Amniotic stem cell (primary cell): ENCODE measurements at regions not wholly inside any gene's neighbourhood (a gene's known extent, or its start where the extent isn't known, plus 50 kb on each side); places are given as distances from the start of the nearest gene placed in this dataset.
"Not testable (repeated sequence)": the region's sequence is repeated elsewhere in the genome, so short reads cannot be mapped to it uniquely, and the experiment has no call there.

Source experiments
- DNase-seq: peaks from one replicate; lab custom pipeline; 2025; lab: John Stamatoyannopoulos, UW

- no peak for DNase-seq
These were observed 179.3 kb downstream of the HDGFL1 start for GRCh38 chr6:22748681-22749080.

GRCh38 chr6:22749696-22750095, 180.3 kb downstream of the HDGFL1 start:
- no peak for DNase-seq

GRCh38 chr6:22751223-22751622, 181.9 kb downstream of the HDGFL1 start:
- no peak for DNase-seq

GRCh38 chr6:22752522-22752921, 183.2 kb downstream of the HDGFL1 start:
- DNase-seq = no peak

GRCh38 chr6:22754061-22754460, 184.7 kb downstream of the HDGFL1 start:
- no peak for DNase-seq

GRCh38 chr6:22755605-22756004, 186.2 kb downstream of the HDGFL1 start:
- no peak for DNase-seq

- DNase-seq = no peak
These were observed 187.0 kb downstream of the HDGFL1 start for GRCh38 chr6:22756365-22756764.

GRCh38 chr6:22764496-22764895, 195.1 kb downstream of the HDGFL1 start:
- no peak for DNase-seq

- no peak for DNase-seq
These were observed 195.6 kb downstream of the HDGFL1 start for GRCh38 chr6:22765015-22765414.

- no peak for DNase-seq
These were observed 197.6 kb downstream of the HDGFL1 start for GRCh38 chr6:22766979-22767378.

GRCh38 chr6:22770054-22770453, 200.7 kb downstream of the HDGFL1 start:
- DNase-seq = no peak

GRCh38 chr6:22774129-22774528, 204.8 kb downstream of the HDGFL1 start:
- no peak for DNase-seq

- DNase-seq = not testable (repeated sequence)
These were observed 209.1 kb downstream of the HDGFL1 start for GRCh38 chr6:22778438-22778837.

GRCh38 chr6:22779062-22779461, 209.7 kb downstream of the HDGFL1 start:
- no peak for DNase-seq

GRCh38 chr6:22783931-22784330, 214.6 kb downstream of the HDGFL1 start:
- no peak for DNase-seq

- no peak for DNase-seq
These were observed 215.4 kb downstream of the HDGFL1 start for GRCh38 chr6:22784601-22785410.

GRCh38 chr6:22788038-22788437, 218.7 kb downstream of the HDGFL1 start:
- no peak for DNase-seq

GRCh38 chr6:22789315-22789714, 219.9 kb downstream of the HDGFL1 start:
- DNase-seq = no peak

GRCh38 chr6:22794844-22795243, 225.5 kb downstream of the HDGFL1 start:
- no peak for DNase-seq

GRCh38 chr6:22800451-22800850, 231.1 kb downstream of the HDGFL1 start:
- DNase-seq = no peak

- DNase-seq = no peak
These were observed 232.5 kb downstream of the HDGFL1 start for GRCh38 chr6:22801831-22802230.

- no peak for DNase-seq
These were observed 235.4 kb downstream of the HDGFL1 start for GRCh38 chr6:22804620-22805261.

- DNase-seq = no peak
These were observed 237.9 kb downstream of the HDGFL1 start for GRCh38 chr6:22807261-22807660.

- DNase-seq = no peak
These were observed 238.5 kb downstream of the HDGFL1 start for GRCh38 chr6:22807818-22808217.
